ENCODE measurements at regions not wholly inside any gene's neighbourhood (a gene's known extent, or its start where the extent isn't known, plus 50 kb on each side); places are given as distances from the start of the nearest gene placed in this dataset.

DNA sequence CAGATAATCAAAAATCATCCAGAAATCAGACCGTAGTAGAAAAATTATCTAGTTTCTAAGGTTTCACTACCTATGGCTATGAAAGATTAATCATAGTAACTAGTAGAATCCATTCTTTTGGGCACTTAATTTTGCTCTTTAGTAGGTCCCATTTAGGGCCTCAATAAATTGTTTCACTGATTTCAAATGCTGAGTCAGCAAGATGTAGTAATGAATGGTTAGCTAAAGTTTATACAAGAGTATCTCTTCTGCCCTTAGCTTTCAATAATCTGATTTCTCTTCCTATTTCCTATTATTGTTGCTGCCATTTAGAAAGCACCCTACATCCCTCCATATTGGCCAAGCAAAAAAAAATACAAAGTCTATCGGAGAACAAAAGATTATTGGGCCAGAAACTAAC is 283.2 kb upstream of the PCDH10 start:
- Histone ChIP-seq H3K9ac (ENCODE audit: low read length) (no peak overlapping the region), H3K9me2 (replicated peaks; ENCODE audit: low read length) (no peaks in the 10 kb centered on the region), H3K27ac (ENCODE audit: low read length) (no peak overlapping the region), H2AFZ (ENCODE audit: low read length) (no peak overlapping the region), H3K4me2 (ENCODE audit: low read length) (no peak overlapping the region), H3K4me3 (ENCODE audit: low read length) (no peak overlapping the region), H3K79me2 (ENCODE audit: low read length) (no peaks in the 10 kb centered on the region), H3K36me3 (ENCODE audit: low read depth, low read length) (no peaks in the 10 kb centered on the region), H3K4me1 (ENCODE audit: insufficient read depth, low read length) (no peaks in the 10 kb centered on the region), H4K20me1 (ENCODE audit: low read length) (no peaks in the 10 kb centered on the region), H3F3A (ENCODE audit: low read length, unreplicated experiment) (no peaks in the 10 kb centered on the region), H3K27me3 (ENCODE audit: low read length) (no peaks in the 10 kb centered on the region), H3K9me3 (ENCODE audit: low read length) (no peaks in the 10 kb centered on the region)
- POLR2A ChIA-PET (ENCODE audit: unreplicated experiment), result no interaction called here
- TF ChIP-seq EZH2 (IDR thresholded peaks at IDR 0.05; ENCODE audit: low read length, unreplicated experiment) (no peak), EZH2phosphoT487 (IDR thresholded peaks at IDR 0.05; ENCODE audit: borderline replicate concordance, low read length) (no peak)
- TF ChIP-seq, protein P1, sequence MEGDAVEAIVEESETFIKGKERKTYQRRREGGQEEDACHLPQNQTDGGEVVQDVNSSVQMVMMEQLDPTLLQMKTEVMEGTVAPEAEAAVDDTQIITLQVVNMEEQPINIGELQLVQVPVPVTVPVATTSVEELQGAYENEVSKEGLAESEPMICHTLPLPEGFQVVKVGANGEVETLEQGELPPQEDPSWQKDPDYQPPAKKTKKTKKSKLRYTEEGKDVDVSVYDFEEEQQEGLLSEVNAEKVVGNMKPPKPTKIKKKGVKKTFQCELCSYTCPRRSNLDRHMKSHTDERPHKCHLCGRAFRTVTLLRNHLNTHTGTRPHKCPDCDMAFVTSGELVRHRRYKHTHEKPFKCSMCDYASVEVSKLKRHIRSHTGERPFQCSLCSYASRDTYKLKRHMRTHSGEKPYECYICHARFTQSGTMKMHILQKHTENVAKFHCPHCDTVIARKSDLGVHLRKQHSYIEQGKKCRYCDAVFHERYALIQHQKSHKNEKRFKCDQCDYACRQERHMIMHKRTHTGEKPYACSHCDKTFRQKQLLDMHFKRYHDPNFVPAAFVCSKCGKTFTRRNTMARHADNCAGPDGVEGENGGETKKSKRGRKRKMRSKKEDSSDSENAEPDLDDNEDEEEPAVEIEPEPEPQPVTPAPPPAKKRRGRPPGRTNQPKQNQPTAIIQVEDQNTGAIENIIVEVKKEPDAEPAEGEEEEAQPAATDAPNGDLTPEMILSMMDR (conservative IDR thresholded peaks at IDR 0.05; ENCODE audit: low read depth, low read length), result no peak
- CTCF ChIA-PET, result no interaction called here
- BruUV-seq (replicated peaks), result no TSS peak
- no peak for ATAC-seq
- no peak for DNase-seq
- intact Hi-C loops (cut with micrococcal nuclease), result no loop called here

DNA sequence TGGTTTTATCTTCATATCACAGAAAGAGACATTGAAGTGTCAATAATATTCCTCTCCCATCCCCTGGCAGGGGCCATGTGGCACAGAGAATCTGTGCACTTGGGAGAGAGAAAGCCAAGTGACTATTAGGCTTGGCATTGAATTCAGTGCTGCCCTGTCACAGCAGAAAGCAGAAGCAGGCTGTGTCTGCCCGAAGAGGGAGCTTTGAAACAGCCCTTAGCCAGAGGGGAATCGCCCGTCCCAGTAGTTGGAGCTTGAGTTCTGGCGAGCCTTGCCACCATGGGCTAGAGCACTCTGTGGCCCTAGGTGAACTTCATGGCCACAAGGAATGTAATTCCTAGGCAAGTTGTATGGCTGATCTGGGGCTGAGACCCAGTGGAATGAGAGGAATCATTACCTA is 282.5 kb upstream of the PCDH10 start:
- Histone ChIP-seq H2AFZ (ENCODE audit: low read length) (no peak overlapping the region), H3F3A (ENCODE audit: low read length, unreplicated experiment) (no peaks in the 10 kb centered on the region), H3K4me1 (ENCODE audit: insufficient read depth, low read length) (no peaks in the 10 kb centered on the region), H3K9me2 (replicated peaks; ENCODE audit: low read length) (no peaks in the 10 kb centered on the region), H3K9ac (ENCODE audit: low read length) (no peak overlapping the region), H3K27ac (ENCODE audit: low read length) (no peak overlapping the region), H3K4me2 (ENCODE audit: low read length) (no peak overlapping the region), H3K79me2 (ENCODE audit: low read length) (no peaks in the 10 kb centered on the region), H3K4me3 (ENCODE audit: low read length) (no peak overlapping the region), H3K9me3 (ENCODE audit: low read length) (no peaks in the 10 kb centered on the region), H3K27me3 (ENCODE audit: low read length) (no peaks in the 10 kb centered on the region), H3K36me3 (ENCODE audit: low read depth, low read length) (no peaks in the 10 kb centered on the region), H4K20me1 (ENCODE audit: low read length) (no peaks in the 10 kb centered on the region)
- ChIA-PET POLR2A (ENCODE audit: unreplicated experiment) (no interaction called here), CTCF (no interaction called here)
- TF ChIP-seq, protein P1 (conservative IDR thresholded peaks at IDR 0.05; ENCODE audit: low read depth, low read length), result no peak
- no peak for TF ChIP-seq EZH2phosphoT487 (IDR thresholded peaks at IDR 0.05; ENCODE audit: borderline replicate concordance, low read length)
- TF ChIP-seq EZH2 (IDR thresholded peaks at IDR 0.05; ENCODE audit: low read length, unreplicated experiment), result no peak
- no TSS peak for BruUV-seq (replicated peaks)
- DNase-seq (no peak), ATAC-seq (no peak)
- intact Hi-C loops (cut with micrococcal nuclease), result no loop called here

DNA sequence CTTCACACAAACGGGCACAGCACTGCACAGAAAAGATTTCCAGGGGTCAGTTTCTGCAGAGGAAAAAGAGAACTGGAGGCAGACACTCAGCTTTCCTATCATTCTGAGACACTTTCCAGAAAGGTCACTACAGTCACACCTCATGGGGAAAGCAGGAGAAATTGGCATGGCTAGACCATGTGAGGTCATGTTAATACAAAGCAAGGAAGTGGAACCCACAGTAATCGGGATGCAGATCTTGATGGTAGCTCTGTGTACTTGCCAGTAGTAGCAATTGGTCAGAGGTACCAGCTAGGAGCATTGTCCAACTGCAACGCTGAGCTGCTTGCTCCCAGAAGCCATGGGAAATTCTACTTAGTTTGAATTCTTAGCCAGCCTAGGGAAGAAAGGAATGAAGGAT is 255.3 kb upstream of the PCDH10 start:
- DNase-seq (no peak), ATAC-seq (no peak)
- CTCF ChIA-PET, result no interaction called here
- no peak overlapping the region for H3K27ac ChIP-seq (ENCODE audit: low read length)
- H4K20me1 ChIP-seq (ENCODE audit: low read length), result no peaks in the 10 kb centered on the region
- no peak overlapping the region for H3K4me2 ChIP-seq (ENCODE audit: low read length)
- H2AFZ ChIP-seq (ENCODE audit: low read length), result no peak overlapping the region
- no peaks in the 10 kb centered on the region for H3K27me3 ChIP-seq (ENCODE audit: low read length)
- H3K36me3 ChIP-seq (ENCODE audit: low read depth, low read length), result no peaks in the 10 kb centered on the region
- POLR2A ChIA-PET (ENCODE audit: unreplicated experiment), result no interaction called here
- TF ChIP-seq EZH2phosphoT487 (IDR thresholded peaks at IDR 0.05; ENCODE audit: borderline replicate concordance, low read length) (no peak), EZH2 (IDR thresholded peaks at IDR 0.05; ENCODE audit: low read length, unreplicated experiment) (no peak)
- TF ChIP-seq, protein P1 (conservative IDR thresholded peaks at IDR 0.05; ENCODE audit: low read depth, low read length), result no peak
- no peak overlapping the region for H3K4me3 ChIP-seq (ENCODE audit: low read length)
- BruUV-seq (replicated peaks), result no TSS peak
- H3K9ac ChIP-seq (ENCODE audit: low read length), result no peak overlapping the region
- H3K9me3 ChIP-seq (ENCODE audit: low read length), result no peaks in the 10 kb centered on the region
- H3F3A ChIP-seq (ENCODE audit: low read length, unreplicated experiment), result no peaks in the 10 kb centered on the region
- no peaks in the 10 kb centered on the region for H3K9me2 ChIP-seq (replicated peaks; ENCODE audit: low read length)
- no peaks in the 10 kb centered on the region for H3K4me1 ChIP-seq (ENCODE audit: insufficient read depth, low read length)
- intact Hi-C loops (cut with micrococcal nuclease), result no loop called here
- no peaks in the 10 kb centered on the region for H3K79me2 ChIP-seq (ENCODE audit: low read length)
